GM19025 (cell line): ENCODE measurements at regions not wholly inside any gene's neighbourhood (a gene's known extent, or its start where the extent isn't known, plus 50 kb on each side); places are given as distances from the start of the nearest gene placed in this dataset.
"Not testable (repeated sequence)": the region's sequence is repeated elsewhere in the genome, so short reads cannot be mapped to it uniquely, and the experiment has no call there.

Experiments
- ATAC-seq: cut with Tn5 transposase; IDR thresholded peaks from one replicate; pipeline ENCODE4 v1.9.1; 2021; ENCODE audit warnings: mild to moderate bottlenecking, low read depth, moderate library complexity; ENCODE audit not compliant: unreplicated experiment

GRCh38 chr4:11069083-11069482 is 359.6 kb downstream of the HS3ST1 start:
- ATAC-seq: no peak

GRCh38 chr4:11066584-11066983 is 362.1 kb downstream of the HS3ST1 start:
- ATAC-seq: not testable (repeated sequence)

GRCh38 chr4:11060637-11061036 is 368.1 kb downstream of the HS3ST1 start:
- not testable (repeated sequence) for ATAC-seq

DNA sequence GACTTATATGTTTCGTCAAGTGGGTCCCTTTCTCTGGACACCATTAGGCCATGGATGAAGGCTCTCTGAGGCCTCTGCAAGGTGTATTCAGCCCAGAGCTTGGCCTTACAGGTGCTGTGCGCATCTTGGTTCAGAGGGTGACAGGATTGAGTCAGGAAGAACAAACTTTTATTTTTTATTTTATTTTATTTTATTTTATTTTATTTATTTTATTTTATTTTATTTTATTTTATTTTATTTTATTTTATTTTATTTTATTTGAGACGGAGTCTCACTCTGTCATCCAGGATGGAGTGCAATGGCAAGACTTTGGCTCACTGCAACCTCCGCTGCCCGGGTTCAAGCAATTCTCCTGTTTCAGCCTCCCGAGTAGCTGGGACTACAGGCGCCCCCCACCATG is 370.4 kb upstream of the CLNK start:
- not testable (repeated sequence) for ATAC-seq

DNA sequence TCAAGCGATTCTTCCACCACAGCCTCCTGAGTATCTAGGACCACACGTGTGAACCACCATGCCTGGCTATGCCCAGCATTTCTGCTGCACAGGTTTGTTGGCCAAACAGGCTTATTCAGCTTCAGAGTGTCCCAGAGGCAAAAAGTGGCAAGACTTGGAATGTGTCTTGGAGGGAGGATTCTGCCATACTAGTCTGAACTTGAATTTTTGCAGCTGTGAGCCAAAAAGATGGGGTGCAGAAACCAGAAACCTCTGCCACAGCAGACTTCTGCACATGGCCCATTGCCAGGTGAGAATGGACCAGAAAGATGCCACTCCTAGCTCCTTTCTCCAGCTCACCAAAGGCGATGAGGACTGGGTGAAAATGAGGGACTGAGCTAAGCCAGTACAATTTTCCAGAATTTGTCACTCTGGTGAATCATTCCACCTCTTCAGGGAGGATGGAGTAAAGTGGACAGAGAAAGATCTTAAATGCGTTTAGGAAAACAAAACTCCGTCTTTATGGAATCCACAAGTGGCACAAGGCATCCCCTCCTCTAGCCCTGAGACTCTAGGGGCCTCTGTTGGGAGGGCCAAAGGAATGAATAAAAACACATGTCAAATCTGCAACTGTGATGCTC is 369.1 kb upstream of the CLNK start:
- no peak for ATAC-seq

GRCh38 chr4:11051181-11051580 is 366.6 kb upstream of the CLNK start:
- no peak for ATAC-seq

- ATAC-seq: no peak
These were observed 366.2 kb upstream of the CLNK start for GRCh38 chr4:11050766-11051165.

DNA sequence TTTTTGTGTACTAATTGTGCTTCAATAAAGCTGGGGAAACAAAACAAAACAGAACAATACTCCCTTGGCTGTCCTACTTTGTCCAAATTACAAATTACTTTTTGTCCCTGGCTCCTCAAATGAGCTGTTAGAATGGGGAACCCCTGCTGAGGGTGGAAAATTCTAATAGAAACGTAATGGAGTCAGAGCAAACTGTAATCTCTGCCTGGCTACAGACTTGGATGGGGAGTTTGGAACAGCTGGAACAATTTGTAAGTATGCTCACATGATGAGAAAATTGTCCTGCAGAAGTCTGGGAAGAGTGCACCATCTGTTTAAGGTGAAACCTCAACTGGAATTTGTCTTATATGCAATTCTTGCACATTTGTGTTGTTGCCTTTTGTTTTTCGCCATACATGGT is 364.4 kb upstream of the CLNK start:
- no peak for ATAC-seq

GRCh38 chr4:11042760-11043159 is 358.2 kb upstream of the CLNK start:
- no peak for ATAC-seq

DNA sequence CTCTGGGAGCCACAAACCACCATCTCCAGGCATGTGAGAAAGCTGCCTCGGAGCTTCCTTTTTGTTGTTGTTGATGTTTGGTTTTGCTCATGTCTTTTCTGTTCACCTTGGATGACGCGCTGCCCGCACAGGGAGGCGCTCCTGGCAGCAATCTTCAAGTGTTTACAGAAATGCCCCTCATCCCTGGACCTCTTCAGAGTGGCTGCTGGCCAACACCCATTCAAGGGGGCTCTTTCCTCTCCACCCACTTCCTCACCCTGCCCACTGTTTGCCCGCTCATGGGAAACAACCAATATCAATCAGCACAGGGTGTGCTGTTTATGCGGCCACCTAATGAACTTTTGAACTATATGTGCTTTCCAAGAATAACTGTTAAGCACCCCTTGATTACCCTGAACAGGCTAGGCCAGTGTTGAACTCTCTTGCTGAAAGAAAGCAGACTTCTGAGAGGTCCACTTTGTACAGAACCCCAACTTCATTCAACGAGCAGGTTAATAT is 355.1 kb upstream of the CLNK start:
- ATAC-seq: no peak

DNA sequence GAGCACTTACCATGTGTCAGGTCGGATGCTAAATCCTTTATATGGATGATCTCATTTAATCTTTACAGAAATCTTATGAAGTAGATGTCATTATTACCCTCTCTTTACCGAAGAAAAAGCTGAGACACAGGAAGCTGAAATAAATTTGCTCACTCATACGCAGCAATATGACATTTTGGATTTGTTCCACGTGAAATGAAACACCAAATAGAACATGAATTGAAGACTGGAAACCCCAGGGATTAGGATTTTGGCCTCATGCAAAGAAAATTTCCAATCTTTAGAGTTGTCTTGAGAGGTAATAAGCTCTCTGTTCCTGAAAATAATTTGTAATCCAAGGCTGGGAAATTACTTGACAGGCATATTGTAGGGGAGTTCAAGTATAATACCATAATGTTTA is 354.4 kb upstream of the CLNK start:
- no peak for ATAC-seq

GRCh38 chr4:11037637-11038036 is 353.1 kb upstream of the CLNK start:
- no peak for ATAC-seq

DNA sequence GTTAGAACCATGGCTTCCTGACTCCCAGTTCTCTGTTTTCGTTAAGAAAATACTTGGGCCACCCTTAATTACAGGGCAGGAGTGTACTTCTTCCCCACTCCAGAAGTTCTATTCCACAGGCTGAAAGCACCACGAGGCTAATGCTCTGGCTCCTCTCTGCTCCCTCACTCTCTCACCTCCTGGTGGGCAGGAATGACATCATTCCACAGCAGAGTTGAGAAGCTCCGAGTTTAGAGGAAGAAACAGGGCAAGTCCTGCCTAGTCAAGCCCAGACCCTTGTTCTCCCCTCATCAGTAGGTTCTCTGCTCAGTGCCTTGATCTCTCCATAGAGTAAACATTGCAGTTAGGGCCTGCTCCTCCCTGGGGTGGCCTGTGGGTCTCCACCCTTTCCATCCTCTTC is 343.8 kb upstream of the CLNK start:
- ATAC-seq: no peak

DNA sequence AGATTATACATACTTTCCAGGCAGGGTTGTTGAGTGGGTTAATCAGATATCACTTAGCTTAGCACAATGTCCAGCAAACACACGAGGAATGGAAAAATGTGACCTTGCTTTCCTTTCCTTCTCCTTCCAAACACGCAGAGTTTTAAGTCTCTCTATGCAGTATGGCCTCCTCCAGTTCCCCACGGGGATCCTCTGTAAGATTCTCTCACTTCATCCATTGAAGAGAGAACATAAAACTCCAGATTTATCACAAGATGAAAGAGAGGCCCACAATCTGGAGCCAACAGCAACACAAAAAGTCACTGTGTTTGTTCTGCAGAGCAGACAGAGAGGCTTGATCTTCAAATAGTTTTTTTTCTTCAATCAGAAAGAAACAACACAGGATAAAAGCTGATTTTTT is 336.8 kb upstream of the CLNK start:
- ATAC-seq: no peak

DNA sequence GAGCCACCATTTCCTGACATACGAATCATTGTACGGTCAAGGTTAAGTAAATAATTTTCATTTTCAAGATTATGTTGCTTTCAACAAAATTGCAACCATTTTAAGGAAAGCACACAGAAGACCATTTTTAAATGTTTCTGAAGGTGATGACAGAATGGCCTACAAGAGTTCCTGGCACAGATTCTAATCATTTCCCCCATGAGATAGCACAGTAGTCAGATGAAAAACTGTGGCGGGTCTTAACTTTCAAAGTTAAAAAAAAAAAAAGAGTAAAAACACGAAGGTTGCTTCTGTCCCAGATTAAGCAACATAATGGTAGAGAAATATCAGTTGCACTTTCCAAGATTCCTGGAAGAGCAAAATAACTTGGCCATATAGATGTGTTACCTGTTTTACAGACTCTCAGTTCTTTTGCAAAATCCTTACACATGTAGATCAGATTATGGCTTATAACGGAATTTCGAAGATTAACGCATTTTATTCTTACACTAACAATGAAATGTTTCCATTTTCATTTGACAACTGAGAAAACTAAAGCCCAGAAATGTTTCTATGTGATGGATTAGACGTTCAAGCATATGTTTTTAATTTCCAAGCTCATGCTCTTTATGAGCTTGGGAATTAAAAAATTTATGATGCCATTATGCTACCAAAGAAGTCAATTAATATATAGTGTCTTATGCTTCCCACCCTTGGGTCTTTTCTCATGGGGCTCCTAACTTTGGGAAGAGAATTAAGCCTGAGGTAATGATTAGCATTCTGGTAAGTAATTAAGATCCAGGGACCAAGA is 335.1 kb upstream of the CLNK start:
- no peak for ATAC-seq

DNA sequence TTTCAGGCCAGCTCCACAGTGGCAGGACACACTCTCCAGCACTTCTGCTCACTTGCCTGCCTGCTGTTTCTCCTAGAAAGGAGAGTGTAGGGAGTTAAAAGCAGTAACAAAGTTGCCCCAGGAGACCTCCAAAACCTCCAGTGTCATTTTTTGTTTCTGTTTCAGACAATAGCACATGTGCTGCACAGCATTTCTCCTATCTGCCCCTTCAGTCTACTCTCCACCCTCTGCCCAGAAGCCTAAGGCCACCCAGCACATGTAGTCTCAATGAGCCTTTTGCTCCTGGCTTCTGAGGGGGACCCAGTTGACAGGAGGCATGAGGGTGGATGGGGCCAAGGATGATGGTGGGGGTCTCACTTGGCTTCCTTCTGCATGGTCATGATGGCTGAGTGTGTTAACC is 329.6 kb upstream of the CLNK start:
- peak; percentile 51 for ATAC-seq

GRCh38 chr4:11013094-11013664 is 328.6 kb upstream of the CLNK start:
- no peak for ATAC-seq

DNA sequence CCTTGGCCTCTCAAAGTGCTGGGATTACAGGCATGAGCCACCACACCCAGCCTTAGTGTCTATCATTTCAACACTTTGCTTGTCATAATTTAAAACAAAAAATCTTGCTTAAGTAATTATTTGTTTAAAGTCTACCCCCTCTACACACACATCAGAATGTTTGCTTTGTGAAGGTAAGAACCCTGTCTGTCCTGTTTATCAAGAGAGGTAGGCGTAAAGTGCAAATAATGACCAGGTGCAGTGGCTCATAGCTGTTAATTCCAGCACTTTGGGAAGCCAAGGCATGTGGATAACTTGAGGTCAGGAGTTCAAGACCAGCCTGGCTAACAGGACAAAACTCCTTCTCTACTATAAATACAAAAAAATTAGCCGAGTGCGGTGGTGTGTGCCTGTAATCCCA is 326.7 kb upstream of the CLNK start:
- ATAC-seq: no peak

DNA sequence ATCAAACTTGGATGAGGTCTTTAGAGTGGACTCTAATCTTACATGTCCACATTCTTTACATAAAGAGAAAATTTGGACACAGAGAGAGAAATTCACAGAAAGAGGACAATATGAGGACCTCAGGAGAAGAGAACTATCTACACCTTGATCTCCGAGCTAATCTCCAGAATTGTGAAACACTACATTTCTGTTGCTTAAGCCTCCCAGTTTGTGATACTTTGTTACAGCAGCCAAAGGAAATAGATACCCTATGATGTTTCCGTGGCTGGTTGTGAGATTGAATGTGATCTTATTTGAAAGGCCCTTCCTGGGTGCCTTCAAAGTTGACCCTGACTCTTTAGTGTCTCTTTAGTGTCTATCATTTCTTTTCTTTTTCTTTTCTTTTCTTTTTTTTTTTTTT is 326.1 kb upstream of the CLNK start:
- ATAC-seq: no peak

- ATAC-seq: no peak
These were observed 324.7 kb upstream of the CLNK start for GRCh38 chr4:11009281-11009680.

GRCh38 chr4:11005300-11005699 is 320.7 kb upstream of the CLNK start:
- ATAC-seq: no peak

DNA sequence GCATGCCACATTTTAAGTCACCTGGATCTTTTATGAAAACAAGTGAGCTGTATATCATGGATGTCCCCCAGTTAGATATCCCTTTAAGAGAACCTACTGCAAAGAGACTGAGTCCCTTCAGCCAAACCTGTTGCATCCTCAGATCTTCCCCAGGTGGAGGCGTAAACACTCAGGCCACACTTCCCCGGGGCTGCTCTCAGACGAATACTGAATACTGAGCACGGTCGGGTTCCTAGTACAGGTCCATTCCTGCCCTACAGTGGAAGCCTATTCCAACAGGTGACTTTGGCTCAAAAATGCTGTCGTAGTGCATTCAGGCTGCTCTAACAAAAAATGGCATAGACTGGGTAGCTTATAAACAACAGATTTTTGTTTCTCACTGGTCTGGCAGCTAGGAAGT is 320.2 kb upstream of the CLNK start:
- no peak for ATAC-seq
